ENCODE measurements at regions not wholly inside any gene's neighbourhood (a gene's known extent, or its start where the extent isn't known, plus 50 kb on each side); places are given as distances from the start of the nearest gene placed in this dataset.

DNA sequence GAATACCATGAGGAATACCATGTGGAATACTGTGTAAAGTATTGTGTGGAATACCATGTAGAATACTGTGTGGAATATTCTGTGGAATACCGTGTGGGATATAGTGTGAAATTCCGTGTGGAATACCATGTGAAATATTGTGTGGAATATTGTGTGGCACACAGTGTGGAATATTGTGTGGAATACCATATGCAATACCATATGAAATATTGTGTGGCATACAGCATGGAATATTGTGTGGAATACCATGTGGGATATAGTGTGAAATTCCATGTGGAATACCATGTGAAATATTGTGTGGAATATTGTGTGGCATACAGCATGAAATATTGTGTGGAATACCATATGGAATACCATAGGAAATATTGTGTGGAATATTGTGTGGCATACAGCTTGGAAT lies 135.1 kb upstream of the CHST15 start:
- no peak for DNase-seq (ENCODE audit: low read depth, low spot score)

DNA sequence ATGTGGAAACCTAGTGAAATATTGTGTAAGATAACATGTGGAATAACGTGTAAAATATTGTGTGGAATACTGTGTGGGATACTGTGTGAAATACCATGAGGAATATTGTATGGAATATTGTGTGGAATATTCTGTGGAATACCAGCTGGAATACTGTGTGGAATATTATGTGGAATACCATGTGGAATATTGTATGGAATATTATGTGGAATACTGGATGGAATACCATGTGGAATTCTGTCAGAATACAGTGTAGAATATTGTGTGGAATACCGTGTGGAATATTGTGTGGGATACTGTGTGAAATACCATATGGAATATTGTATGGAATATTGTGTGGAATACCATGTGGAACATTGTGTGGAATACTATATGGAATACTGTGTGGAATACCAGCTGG lies 134.6 kb upstream of the CHST15 start:
- DNase-seq (ENCODE audit: low read depth, low spot score), result no peak

DNA sequence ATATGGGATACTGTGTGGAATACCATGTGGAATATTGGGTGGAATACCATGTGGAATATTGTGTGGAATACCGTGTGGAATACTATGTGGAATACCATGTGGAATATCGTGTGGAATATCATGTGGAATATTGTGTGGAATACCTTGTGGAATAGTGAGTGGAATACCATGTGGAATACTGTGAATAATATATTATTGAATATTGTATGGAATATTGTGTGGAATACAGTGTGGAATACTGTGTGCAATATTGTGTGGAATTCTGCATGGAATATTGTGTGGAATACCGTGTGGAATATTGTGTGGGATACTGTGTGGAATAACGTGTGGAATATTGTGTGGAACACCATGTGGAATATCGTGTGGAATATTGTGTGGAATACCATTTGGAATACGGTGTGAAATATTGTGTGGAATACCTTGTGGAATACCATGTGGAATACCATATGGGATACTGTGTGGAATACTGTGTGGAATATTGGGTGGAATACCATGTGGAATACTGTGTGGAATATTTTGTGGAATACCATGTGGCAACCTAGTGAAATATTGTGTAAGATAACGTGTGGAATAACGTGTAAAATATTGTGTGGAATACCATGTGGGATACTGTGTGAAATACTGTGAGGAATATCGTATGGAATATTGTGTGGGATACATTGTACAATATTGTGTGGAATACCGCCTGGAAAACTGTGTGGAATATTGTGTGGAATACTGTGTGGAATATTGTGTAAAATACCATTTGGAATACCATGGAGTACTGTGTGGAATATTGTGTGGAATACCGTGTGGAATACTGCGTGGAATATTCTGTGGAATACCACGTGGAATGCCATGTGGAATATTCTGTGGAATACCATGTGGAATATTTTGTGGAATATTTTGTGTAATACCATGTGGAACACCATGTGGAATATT lies 133.9 kb upstream of the CHST15 start:
- DNase-seq (ENCODE audit: low read depth, low spot score), result no peak

DNA sequence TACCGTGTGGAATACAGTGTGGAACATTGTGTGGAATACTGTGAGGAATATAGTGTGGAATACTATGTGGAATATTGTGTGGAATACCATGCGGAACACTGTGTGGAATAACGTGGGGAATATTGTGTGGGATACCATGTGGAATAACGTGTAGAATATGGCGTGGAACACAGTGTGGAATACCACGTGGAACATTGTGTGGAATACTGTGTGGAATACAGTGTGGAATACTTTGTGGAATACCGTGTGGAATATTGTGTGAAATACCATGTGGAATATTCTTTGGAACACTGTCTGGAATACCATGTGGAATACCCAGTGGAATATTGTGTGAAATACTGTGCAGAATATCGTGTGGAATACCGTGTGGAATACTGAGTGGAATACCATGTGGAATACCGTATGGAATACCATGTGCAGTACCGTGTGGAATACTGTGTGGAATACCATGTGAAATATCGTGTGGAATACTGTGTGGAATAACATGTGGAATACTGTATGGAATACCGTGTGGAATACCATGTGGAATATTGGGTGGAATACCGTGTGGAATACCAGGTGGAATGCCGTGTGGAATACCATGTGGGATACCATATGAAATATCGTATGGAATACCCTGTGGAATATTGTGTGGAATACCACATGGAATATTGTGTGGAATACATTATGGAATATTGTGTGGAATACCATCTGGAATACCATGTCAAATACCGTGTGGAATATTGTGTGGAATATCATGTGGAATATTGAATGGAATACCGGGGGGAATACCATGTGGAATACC lies 133.1 kb upstream of the CHST15 start:
- DNase-seq (ENCODE audit: low read depth, low spot score), result no peak

DNA sequence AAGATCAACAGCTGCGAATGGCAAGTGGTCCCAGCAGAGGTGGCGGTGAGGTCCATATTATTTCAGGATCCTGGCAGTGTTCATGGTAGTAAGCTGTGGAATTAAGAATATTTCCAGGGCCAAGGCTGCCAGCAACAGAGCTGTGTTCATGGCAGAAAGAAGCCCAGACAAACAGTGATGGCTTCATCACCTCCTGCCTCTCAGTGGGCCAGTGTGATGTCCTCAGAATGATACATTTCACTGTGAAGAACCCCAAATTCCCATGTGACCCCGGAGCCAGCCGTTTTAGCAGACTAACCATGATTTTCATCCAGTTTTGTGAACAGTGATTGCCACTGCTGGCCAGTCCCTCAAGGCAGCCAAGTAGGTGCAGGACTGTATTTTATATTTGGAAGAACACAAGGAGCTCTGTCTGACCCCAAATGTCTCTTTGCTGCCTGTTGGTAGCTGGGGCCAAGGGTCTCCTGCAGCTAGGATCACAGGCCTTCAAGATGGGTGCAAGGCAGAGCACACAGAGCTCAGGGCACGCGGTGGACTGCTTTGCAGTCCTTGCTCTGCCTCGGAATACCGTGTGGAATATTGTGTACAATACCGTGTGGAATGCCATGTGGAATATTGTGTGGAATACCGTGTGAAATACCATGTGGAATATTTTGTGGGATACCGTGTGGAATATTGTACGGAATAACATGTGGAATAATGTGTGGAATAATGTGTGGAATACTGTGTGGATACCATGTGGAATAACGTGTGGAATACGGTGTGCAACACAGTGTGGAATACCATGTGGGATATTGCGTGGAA lies 132.3 kb upstream of the CHST15 start:
- DNase-seq (ENCODE audit: low read depth, low spot score), result no peak

DNA sequence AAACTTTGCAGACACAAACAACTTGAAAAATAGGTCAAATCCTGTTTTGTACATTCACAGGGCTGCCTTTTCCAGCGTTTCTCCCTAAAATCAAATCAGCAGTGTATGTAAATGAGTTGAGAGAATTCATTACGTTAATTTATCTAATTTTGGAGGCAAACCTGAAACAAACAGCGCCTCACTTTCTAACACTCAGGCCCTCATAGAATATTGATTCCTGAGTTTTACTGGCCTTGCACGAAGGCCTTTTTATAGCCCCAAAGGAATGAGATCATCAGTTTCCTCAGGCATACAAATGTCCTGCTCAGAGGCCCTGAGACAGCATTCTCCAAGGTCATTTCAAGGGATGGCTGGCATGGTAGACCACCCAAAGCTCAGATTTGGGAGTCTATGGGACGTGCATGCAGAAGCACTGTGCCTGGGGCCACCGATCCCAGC lies 131.7 kb upstream of the CHST15 start:
- DNase-seq (ENCODE audit: low read depth, low spot score), result no peak

DNA sequence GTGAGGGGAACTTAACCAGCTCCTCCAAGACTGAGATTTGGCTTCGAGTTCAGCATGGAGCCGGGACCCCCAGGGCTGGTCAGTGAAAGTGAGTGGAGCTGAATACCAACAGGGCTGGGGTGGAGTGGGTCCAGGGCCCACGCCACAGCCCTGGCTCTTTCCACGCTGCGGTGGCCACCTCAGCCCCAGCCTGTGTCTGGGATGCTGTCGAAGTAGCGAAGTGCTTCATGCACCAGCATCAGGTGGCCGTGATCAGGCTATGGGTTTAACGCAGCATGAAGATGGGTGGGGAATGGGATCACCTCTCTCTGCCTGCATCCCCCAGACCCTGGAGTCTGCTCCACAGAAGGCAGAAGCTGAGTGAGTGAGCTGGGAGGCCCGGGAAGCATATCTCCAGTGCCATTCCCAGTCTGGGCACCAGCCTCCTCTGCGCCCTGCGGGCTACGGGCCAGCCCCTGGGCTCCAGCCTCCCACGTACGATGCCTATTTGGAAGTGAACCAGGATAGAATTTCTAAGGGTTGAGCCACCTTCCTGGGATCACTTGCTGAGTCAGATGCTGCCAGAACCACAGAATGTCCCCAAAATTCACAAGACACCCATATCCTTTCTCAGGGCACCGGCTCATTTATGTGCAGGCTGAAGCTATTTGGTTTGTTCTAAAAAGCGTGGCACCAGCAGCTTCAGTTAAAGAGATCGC lies 131.1 kb upstream of the CHST15 start:
- DNase-seq (ENCODE audit: low read depth, low spot score), result no peak

DNA sequence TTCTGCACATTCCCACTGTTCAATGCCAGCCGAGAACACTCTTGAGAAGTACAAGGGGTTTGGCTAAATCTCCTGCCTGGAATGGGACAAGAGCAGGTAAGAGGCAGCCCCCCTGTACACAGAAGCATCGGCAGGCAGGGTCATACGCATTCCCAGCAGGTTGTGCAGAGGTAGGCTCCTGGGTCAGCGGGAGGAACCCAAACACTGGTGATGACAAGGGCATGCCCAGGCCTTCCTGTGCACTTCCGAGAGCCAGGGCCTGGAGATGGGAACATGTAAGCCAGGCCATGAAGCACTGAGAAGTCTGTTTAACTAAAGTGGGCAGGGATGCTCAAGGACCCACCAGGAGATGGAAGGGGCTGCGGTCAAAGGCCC lies 130.3 kb upstream of the CHST15 start:
- DNase-seq (ENCODE audit: low read depth, low spot score), result no peak

DNA sequence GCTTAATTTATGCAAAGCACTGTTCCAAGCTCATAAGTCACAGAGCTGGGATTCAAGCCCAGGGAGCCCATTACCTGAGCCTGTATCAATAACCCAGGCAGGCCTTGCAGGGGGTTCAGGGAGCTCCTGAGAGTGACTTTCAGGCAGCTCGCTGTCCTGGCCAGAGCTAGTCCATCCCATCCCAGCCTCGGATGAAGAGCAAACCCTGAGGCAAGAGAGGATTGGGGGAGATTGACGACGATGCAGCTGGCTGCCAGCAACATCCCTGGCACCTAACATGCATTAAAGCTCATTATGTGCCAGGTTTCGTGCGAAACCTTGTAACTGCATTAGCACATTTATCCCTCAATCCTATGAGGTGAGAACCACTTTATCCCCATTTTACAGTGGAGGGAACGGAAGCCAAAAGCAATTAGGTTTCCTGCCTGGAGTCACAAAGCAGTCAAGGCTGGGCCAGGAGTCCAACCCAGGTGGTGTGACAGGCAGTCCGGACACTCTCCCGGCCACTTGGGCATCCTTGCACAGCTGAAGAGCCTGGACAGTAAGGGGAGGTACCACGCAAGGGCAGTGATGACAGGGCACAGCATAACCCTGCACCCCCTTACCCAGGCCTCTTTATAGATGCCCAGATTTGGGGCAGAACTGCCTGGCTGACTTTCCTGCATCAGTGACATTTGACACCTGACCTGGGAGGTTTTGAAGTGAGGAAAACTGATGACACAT lies 129.8 kb upstream of the CHST15 start:
- DNase-seq (ENCODE audit: low read depth, low spot score), result no peak

DNA sequence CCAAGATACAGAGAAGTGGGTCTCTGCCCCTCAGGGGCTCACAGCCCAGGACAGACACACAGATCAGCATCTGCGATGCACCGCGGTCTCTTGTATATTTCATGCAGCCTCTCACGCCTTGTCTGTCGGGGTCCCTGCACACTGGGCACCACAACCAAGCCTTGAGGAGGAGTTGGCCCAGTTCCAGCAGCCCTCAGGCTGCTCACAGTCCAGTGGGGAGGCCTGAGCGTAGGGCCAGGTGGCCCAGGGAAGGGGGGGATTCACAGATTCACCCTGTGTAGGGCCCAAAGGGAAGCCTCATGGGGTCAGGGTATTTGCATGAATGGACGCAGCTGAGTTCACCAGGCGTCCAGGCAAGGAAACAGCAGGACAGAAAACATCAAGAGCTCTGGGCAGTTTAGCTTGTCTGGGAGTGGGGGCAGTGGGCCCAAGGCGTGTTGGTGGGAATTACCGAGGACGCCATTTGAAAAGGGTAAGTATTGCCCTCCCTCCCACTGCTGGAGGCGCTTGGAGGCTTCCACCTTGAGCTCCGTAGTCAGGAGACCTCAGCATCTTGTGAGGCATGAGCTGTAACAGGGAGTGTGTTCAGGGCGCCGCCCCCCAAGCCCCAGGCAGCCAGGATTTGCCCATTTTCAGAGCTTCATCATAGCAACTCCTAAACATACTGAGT lies 129.1 kb upstream of the CHST15 start:
- DNase-seq (ENCODE audit: low read depth, low spot score), result no peak

DNA sequence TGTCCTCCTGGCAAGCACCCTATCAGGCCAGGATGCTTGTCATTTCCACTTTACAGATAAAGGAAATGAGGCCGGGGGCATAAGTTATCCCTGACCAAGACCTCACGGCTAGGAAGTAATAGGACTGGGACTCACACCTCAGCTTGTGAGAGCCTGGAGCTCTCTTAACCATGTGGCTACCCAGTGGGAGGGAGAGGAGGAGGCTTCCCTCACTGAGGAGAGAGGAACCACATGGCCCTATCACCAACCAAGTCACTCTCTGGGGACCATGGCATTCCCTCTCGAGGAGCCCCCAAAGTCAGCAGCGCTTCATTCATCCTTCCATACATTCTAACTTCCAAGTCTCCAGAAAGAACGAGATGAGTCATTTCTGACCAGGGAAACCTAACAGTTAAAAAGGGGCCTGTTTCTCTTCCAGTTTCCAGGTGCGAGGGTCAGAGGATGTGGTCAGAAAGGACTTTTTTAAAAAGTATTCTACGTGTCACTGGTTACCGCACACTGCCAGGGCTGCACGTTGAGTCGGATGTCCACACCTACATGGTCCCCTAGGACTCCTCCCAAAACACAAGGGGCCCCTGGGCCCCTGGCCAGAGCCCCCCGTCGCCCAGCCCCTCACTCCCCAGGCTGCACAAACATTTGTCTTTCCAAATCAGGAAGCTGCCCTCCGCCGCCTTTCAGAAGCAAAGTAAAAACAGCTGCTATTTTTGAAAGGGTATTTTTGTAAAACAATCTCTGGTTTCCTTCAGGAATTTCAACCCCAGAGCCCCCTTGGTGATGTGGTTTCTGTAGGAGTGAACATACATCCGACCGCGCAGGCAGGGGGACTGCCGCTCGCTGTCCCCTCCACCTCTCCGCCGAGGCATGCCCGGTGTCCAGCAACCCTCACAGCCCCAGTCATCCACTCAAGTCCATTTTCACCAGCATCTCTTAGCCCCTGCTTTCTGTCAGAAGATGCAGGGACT lies 128.2 kb upstream of the CHST15 start:
- no peak for DNase-seq (ENCODE audit: low read depth, low spot score)

DNA sequence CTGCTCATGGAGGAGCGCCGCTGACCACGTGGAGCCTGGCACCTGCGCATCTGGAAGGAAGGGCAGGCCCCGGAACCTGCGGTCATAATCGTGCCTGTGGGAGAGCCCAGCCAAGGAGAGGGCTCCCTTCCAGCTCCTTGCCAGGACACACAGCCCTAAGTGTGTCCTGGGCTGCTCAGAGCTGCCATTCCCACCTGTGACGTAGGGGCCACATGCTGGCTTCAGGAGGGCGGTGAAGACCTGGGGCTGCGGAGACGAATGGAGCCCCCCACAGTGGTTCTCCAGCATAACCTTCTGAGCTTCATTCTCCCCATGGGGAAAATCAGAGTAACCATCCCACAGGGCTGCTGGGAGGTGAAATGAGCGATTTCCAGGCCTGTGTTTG lies 127.6 kb upstream of the CHST15 start:
- no peak for DNase-seq (ENCODE audit: low read depth, low spot score)

DNA sequence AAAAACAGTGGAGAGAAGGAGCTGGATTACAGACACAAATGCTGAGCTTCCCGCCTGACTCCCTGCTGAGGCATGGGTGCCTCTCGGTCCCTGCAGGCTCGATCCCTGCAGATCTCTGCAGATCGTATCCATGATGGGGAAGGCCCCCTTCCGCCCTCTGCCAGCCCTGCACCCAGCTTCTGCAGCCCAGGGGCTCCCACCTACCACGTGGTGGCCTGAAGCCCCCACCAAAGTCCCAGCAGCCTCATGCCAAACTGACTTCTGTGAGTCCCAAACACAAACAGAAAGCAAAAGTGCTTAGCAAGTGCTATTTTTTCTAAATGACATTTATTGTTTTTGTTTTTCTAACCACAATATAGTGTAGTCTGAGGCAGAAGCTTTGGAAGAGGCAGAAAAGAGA lies 127.1 kb upstream of the CHST15 start:
- DNase-seq (ENCODE audit: low read depth, low spot score), result no peak

DNA sequence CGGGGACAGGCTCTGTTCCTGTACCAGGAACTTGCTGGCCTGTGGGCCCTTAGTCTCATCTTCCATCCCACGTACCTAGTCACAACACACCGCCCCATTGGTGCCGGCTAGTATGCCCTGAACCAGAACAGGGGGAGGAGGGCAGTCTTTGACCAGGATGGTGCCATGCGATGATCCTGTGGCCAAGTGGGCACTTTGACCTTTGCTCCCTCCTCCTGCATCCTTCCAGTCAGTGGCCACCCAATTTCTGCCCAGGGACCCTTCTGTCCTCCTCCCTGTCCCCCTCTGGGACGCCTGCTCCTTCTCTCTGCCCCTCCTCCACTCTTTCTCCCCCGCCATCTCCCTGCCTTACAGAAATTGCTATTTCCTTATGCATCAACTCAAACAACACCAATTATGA lies 126.3 kb upstream of the CHST15 start:
- DNase-seq (ENCODE audit: low read depth, low spot score), result no peak

DNA sequence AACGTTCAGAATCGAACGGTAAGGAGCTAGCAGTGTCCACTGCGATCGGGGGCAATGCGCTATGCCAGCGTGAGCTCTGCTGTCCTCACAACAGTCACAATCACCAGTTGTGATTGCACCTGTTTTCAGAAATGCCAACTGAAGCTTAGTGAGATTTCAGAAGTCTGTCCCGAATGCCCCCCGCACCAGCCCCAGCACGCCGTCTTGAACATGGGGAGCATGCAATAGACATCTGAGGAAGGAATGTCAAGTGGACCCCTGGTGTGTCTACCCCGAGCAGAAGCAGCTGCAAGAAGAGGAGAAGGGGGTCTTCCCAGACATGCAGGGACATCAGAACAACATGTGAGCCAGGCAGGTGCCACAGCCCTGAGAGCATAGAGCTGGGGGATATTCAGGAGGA lies 125.7 kb upstream of the CHST15 start:
- DNase-seq (ENCODE audit: low read depth, low spot score), result no peak

DNA sequence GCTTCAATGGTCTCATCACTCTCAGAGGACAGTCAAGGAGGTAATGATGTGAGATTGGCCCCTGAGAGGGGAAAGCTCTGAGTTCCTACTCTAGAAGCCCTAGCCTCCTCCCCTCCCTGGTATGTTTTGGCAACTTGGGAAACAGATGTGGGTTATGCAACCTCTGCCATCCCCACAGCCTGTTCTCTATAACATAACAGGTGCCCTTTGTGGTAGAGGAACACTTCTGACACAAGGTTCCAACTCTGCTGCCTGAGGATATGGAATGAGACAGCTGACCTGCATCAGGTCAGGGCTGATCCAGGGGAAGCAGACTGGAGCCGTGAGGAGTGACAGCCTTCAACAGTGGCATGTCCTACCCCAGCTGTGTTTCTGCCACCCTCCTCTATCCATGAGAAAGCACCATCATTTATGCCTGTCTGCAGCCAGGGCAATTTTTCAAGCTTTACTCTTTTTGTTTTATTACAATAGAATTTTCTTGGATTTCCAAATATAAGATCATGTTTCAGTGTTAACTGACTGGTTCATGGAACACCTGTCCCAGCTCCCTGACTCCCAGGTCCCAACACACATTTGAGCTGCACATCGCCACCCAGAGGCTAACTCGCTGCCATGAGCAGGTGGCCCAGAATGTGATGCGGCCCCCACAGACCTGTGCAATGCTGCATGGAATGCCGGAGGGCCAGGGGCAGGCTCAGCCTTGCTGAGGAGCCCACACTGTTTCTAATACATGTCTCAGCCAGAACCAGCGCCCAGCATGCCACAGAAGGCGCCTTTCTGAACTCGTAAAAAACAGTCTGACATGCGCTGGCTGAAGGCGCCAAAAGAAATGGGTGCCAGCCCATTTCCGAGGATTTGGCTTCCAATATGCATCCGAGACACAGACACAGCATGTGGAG lies 124.8 kb upstream of the CHST15 start:
- DNase-seq (ENCODE audit: low read depth, low spot score), result no peak

DNA sequence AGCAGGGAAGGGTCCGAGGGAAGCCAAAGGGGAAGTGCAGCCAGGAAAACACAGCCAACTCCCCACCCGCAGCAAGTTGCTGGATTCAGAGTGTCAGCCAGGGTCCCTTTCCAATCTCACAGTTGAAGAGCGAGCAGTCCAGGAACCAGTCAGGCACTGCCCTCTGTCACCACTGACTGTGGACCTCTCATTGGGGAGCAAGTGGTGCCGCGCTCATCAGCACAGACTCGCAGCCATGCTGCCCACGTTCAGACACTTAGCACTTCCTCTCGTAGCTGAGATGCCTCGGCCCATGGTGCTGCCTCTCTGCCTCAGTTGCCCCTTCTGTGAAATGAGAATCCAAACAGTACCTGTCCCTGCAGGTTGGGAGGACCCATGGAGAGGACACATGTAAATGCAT lies 123.6 kb upstream of the CHST15 start:
- no peak for DNase-seq (ENCODE audit: low read depth, low spot score)

Measured in activated CD4-positive, CD25-positive, alpha-beta regulatory T cell treated with anti-CD3 and anti-CD28 coated beads, Interleukin-2, amount 50 U/mL, for 16 hours (primary cell).